ENCODE measurements at regions not wholly inside any gene's neighbourhood (a gene's known extent, or its start where the extent isn't known, plus 50 kb on each side); places are given as distances from the start of the nearest gene placed in this dataset.

- TF ChIP-seq POLR2A (IDR thresholded peaks at IDR 0.05) (no peak), CTCF (IDR thresholded peaks at IDR 0.05) (no peak)
Observed at GRCh38 chr4:182973511-182973911, 56.3 kb upstream of the DCTD start.
